RWPE2 (cell line): ENCODE measurements at regions not wholly inside any gene's neighbourhood (a gene's known extent, or its start where the extent isn't known, plus 50 kb on each side); places are given as distances from the start of the nearest gene placed in this dataset.

ENCODE experiments used
- ATAC-seq: fragments of 200-7000 bp; cut with Tn5 transposase; 3 replicates; pipeline ENCODE4 v1.9.1; 2021; ENCODE audit warnings: low read depth
- DNase-seq: peaks from one replicate; pipeline ENCODE4 v3.0.0-alpha.2; 2020; ENCODE audit warnings: low spot score
- H3K27ac ChIP-seq: fragments of 450-650 bp; 2 replicates; pipeline ENCODE4 v1.5.1; 2017; ENCODE audit warnings: mild to moderate bottlenecking; ENCODE audit not compliant: poor library complexity, severe bottlenecking
- H3K27me3 ChIP-seq: fragments of 250-450 bp; sonication (Bioruptor Pico); 2 replicates; pipeline ENCODE4 v1.5.1; 2021; ENCODE audit warnings: mild to moderate bottlenecking, moderate library complexity; ENCODE audit not compliant: insufficient read depth, poor library complexity, severe bottlenecking
- H3K36me3 ChIP-seq: fragments of 250-450 bp; sonication (Bioruptor Pico); 2 replicates; pipeline ENCODE4 v1.5.1; 2020; ENCODE audit warnings: low read depth, mild to moderate bottlenecking, moderate library complexity
- H3K4me1 ChIP-seq: fragments of 250-450 bp; sonication (Bioruptor Pico); 2 replicates; pipeline ENCODE4 v1.5.1; 2021; ENCODE audit warnings: mild to moderate bottlenecking, moderate library complexity; ENCODE audit not compliant: insufficient read depth, poor library complexity, severe bottlenecking
- H3K4me3 ChIP-seq: fragments of 250-450 bp; sonication (Bioruptor Pico); 2 replicates; pipeline ENCODE4 v1.5.1; 2021; ENCODE audit warnings: mild to moderate bottlenecking, moderate library complexity; ENCODE audit not compliant: severe bottlenecking
- H3K9me3 ChIP-seq: fragments of 250-450 bp; sonication (Bioruptor Pico); 2 replicates; pipeline ENCODE4 v1.5.1; 2021; ENCODE audit warnings: mild to moderate bottlenecking, moderate library complexity; ENCODE audit not compliant: severe bottlenecking
- TF ChIP-seq, protein P1 (sequence below): fragments of 450-650 bp; IDR thresholded peaks from one replicate; pipeline ENCODE4 v1.5.1; 2017; ENCODE audit warnings: mild to moderate bottlenecking, moderate library complexity; ENCODE audit not compliant: poor library complexity, severe bottlenecking

- Histone ChIP-seq H3K4me3 (no peak overlapping the region), H3K4me1 (no peaks in the 10 kb centered on the region), H3K27me3 (no peaks in the 10 kb centered on the region), H3K9me3 (no peaks in the 10 kb centered on the region), H3K36me3 (no peaks in the 10 kb centered on the region), H3K27ac (no peak overlapping the region)
- DNase-seq (no peak), ATAC-seq (no peak)
- TF ChIP-seq, protein P1, sequence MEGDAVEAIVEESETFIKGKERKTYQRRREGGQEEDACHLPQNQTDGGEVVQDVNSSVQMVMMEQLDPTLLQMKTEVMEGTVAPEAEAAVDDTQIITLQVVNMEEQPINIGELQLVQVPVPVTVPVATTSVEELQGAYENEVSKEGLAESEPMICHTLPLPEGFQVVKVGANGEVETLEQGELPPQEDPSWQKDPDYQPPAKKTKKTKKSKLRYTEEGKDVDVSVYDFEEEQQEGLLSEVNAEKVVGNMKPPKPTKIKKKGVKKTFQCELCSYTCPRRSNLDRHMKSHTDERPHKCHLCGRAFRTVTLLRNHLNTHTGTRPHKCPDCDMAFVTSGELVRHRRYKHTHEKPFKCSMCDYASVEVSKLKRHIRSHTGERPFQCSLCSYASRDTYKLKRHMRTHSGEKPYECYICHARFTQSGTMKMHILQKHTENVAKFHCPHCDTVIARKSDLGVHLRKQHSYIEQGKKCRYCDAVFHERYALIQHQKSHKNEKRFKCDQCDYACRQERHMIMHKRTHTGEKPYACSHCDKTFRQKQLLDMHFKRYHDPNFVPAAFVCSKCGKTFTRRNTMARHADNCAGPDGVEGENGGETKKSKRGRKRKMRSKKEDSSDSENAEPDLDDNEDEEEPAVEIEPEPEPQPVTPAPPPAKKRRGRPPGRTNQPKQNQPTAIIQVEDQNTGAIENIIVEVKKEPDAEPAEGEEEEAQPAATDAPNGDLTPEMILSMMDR = no peak
Measured at GRCh38 chr3:194999491-194999890, 271.5 kb downstream of the XXYLT1 start.

DNA sequence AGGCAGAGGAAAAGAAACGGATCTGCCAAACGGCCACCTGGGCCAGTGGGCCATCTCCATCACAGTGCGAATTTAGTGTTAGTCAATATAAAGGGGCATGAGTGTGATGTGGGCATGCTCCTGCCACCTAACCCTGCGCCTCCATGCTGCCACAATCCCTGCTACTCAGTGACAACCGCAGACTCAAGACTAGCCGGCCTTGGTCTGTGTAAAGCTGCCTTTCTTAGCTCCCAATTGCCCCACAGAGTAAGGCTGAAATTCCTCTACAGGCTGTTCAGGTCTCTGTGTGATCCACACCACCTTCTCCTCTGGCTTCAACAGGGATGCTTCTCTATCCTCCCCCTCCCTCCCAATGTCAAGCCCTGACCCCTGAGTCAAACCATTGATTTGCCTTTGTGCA lies 269.7 kb downstream of the XXYLT1 start:
- no peak overlapping the region for H3K27ac ChIP-seq
- DNase-seq (no peak), ATAC-seq (no peak)
- H3K9me3 ChIP-seq = no peaks in the 10 kb centered on the region
- no peaks in the 10 kb centered on the region for H3K4me1 ChIP-seq
- no peaks in the 10 kb centered on the region for H3K36me3 ChIP-seq
- H3K27me3 ChIP-seq = no peaks in the 10 kb centered on the region
- TF ChIP-seq, protein P1 = no peak
- no peak overlapping the region for H3K4me3 ChIP-seq

DNA sequence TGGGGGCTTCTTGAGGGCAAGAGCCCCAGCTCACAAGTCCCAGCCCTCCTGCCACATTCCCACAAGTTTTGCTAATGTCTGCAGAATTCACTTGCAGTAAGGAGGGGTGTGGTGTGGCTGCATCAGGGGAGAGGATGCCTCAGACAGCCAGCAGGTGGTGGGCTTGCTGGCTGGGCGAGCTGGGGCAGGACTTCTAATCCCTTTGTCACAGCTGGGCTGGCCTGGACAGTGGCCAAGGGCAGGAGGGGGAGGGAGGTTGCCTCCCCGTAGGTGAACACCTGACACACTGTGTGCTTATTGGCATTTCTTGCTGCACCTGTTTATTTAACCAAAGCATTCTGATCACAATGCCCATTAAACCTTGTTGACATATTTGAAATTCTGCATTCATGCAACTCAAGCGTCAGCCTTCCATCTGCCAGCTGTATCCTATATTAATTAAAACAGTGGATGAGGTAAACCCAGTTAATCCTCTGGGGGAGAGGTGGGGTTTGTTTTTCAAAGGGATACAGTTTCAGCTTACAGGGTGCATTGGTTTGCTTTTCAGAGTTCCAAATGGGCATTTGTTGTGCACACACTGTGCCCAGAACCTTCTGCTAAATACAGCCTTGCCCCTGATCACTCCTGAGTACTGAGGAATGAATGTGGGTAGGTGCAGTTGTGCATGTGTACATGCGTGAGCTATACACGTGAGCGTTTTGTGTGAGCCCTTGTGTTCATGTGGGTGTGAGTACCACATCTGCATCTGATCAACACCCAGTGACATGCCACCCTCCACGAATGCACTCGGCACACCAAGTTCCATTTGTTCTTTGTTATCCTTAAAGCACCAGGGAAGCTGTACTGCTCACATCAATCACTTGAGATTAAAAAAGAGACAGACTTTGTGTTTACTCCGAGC lies 268.7 kb downstream of the XXYLT1 start:
- Histone ChIP-seq H3K27me3 (no peaks in the 10 kb centered on the region), H3K36me3 (no peaks in the 10 kb centered on the region), H3K9me3 (no peaks in the 10 kb centered on the region), H3K4me1 (no peaks in the 10 kb centered on the region), H3K27ac (no peak overlapping the region), H3K4me3 (no peak overlapping the region)
- ATAC-seq = peak; percentile 89
- TF ChIP-seq, protein P1 = peak; percentile 75
- DNase-seq = peak; percentile 79

DNA sequence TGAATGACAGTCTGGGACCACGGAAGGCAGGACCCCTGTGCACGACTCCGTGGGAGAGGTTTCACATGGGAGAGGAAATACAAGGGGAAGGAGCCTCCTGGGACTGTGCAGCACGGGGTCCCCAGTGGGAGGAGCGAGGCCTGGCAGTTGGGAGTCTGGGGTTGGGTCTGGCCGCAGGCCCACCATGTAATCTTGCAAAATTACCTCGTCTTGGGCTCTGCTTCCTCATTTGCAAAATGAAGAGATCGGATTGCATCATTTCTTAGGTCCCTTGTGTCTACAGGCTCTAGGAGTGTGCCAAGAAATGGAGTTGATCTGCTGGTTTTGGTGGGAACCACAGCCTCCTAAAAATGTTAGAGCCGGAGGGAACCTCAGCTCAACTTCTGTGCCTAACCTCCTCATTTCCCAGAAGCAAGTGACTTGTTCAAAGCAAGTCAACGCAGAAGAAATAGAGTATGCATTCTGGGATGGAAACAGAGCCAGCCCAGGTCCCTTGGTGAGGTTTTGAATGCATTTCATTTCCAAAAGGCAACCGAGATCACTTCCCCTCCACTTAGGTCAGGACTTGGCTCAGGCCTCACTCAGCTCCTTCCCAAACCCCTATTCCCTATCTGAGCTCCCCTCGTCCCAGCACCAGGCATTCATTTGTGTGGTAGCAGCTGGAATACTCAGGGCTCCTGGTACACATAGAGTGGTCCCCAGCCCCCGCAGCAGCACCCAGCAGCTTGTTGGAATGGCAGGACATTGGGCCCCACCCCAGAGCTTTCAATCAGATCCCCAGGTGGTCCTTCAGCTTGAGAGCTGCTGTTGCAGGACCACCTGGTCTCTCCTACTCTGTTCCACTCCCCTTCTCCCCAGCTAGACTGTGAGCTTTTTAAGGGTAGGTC lies 267.7 kb downstream of the XXYLT1 start:
- TF ChIP-seq, protein P1 = no peak
- ATAC-seq (no peak), DNase-seq (peak; percentile 30)
- Histone ChIP-seq H3K4me1 (no peaks in the 10 kb centered on the region), H3K9me3 (no peaks in the 10 kb centered on the region), H3K4me3 (no peak overlapping the region), H3K36me3 (no peaks in the 10 kb centered on the region), H3K27me3 (no peaks in the 10 kb centered on the region), H3K27ac (no peak overlapping the region)
